ENCODE measurements at regions not wholly inside any gene's neighbourhood (a gene's known extent, or its start where the extent isn't known, plus 50 kb on each side); places are given as distances from the start of the nearest gene placed in this dataset.

- no peak for DNase-seq (ENCODE audit: extremely low spot score)
- CTCF ChIA-PET = no interaction called here
- TF ChIP-seq, protein P1, sequence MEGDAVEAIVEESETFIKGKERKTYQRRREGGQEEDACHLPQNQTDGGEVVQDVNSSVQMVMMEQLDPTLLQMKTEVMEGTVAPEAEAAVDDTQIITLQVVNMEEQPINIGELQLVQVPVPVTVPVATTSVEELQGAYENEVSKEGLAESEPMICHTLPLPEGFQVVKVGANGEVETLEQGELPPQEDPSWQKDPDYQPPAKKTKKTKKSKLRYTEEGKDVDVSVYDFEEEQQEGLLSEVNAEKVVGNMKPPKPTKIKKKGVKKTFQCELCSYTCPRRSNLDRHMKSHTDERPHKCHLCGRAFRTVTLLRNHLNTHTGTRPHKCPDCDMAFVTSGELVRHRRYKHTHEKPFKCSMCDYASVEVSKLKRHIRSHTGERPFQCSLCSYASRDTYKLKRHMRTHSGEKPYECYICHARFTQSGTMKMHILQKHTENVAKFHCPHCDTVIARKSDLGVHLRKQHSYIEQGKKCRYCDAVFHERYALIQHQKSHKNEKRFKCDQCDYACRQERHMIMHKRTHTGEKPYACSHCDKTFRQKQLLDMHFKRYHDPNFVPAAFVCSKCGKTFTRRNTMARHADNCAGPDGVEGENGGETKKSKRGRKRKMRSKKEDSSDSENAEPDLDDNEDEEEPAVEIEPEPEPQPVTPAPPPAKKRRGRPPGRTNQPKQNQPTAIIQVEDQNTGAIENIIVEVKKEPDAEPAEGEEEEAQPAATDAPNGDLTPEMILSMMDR (IDR thresholded peaks at IDR 0.05; ENCODE audit: control extremely low read depth, extremely low read depth, low read depth, missing control alignments) = no peak
- POLR2A ChIA-PET = no interaction called here
These were observed 85.0 kb upstream of the CCDC28A start for GRCh38 chr6:138688580-138688979.

DNA sequence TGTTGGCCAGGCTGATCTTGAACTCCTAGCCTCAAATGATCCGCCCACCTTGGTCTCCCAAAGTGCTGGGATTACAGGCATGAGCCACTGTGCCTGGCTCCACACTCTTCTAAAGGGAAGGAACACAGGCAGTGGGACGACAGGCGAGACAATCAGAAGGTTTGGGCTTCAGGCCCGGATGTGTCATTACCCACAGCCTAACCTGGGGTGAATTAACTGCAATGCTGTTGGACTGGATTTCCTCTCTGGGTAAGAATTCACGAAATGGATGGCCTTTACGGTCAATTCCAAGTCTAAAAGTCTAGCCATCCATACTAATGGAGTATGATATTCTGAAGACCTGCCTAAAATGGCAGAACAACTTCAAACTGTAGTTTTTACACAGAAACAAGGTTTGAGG, 83.7 kb upstream of the CCDC28A start:
- DNase-seq (ENCODE audit: extremely low spot score) = no peak
- CTCF ChIA-PET = no interaction called here
- POLR2A ChIA-PET = no interaction called here
- TF ChIP-seq, protein P1 (IDR thresholded peaks at IDR 0.05; ENCODE audit: control extremely low read depth, extremely low read depth, low read depth, missing control alignments) = no peak

DNA sequence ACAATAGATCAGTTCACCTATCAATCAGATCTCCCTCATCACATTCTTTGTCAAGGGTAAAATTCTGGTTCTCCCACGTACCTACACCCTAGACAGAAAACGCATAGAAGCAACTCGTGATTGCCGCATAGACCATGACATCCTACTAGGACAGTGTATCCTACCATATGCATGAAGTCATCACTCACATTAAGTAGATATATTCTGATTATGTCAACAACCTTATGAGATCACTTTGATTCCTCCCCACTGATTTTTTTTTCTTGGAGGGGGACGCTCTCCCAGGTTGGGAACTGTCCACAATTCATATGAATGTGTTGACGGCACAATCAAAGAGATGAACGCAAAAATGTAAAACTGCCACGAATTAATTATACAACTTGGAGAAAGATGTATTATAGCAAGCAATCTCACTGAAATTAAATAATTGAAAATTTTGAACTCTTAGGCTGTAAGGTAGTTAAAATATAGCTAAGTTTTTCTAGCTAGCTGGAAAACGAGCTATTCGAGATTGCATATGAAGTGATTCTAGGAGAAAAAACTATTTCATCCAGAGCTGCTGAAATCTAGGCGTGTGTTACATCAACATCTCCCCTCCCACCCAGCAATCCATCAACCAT, 82.5 kb upstream of the CCDC28A start:
- TF ChIP-seq, protein P1 (IDR thresholded peaks at IDR 0.05; ENCODE audit: control extremely low read depth, extremely low read depth, low read depth, missing control alignments) = no peak
- CTCF ChIA-PET = interaction anchor here (1.0 to 4.6 kb wide), 10 partner anchors 12 to 103 kb away, joined by 3 to 24 read pairs (median 6); no protein-coding TSS in a partner anchor

GRCh38 chr6:138691595-138692057, 81.9 kb upstream of the CCDC28A start:
- DNase-seq (ENCODE audit: extremely low spot score) = no peak
- TF ChIP-seq, protein P1 (IDR thresholded peaks at IDR 0.05; ENCODE audit: control extremely low read depth, extremely low read depth, low read depth, missing control alignments) = no peak
- POLR2A ChIA-PET = no interaction called here
- CTCF ChIA-PET = interaction anchor here (1.0 to 4.6 kb wide), 15 partner anchors 13 to 103 kb away, joined by 3 to 24 read pairs (median 5); no protein-coding TSS in a partner anchor

More for the DNA sequence above, 82.5 kb upstream of the CCDC28A start:
- no peak for DNase-seq (ENCODE audit: extremely low spot score)
- POLR2A ChIA-PET = no interaction called here

GRCh38 chr6:138692058-138692977, 81.3 kb upstream of the CCDC28A start:
- TF ChIP-seq, protein P1 (IDR thresholded peaks at IDR 0.05; ENCODE audit: control extremely low read depth, extremely low read depth, low read depth, missing control alignments) = peak; percentile 66
- CTCF ChIA-PET = interaction anchor here (0.7 to 4.6 kb wide), 23 partner anchors 9 to 262 kb away, joined by 3 to 24 read pairs (median 5); no protein-coding TSS in a partner anchor
- DNase-seq (ENCODE audit: extremely low spot score) = peak; percentile 90
- POLR2A ChIA-PET = interaction anchor here (0.6 kb wide), 1 partner anchor 228 kb away, joined by 4 read pairs; no protein-coding TSS in a partner anchor
